NCI-H1694 (cell line): ENCODE measurements at regions not wholly inside any gene's neighbourhood (a gene's known extent, or its start where the extent isn't known, plus 50 kb on each side); places are given as distances from the start of the nearest gene placed in this dataset.
"Not testable (repeated sequence)": the region's sequence is repeated elsewhere in the genome, so short reads cannot be mapped to it uniquely, and the experiment has no call there.

ENCODE experiments used
- DNase-seq: peaks from one replicate; lab custom pipeline; 2025; lab: John Stamatoyannopoulos, UW

DNA sequence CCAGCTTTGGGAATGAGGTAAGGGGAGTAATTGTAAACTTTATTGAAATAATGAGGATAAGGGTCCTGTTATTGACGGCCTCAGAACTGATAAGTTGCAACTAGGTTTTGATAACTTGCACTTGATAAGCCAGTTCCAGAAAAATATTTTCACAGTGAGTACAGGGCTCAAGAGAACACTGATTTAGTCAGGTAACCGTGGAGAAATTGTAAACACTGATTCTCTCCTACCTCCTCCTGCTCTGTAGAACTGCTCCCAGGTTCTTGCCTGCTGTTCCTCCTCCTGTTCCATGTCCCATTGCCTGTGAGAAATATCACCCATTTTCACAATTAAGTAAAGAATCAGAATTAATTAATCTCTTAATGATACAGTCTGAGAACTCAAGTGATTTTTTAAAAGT is 55.0 kb upstream of the CXXC4 start:
- DNase-seq: no peak

DNA sequence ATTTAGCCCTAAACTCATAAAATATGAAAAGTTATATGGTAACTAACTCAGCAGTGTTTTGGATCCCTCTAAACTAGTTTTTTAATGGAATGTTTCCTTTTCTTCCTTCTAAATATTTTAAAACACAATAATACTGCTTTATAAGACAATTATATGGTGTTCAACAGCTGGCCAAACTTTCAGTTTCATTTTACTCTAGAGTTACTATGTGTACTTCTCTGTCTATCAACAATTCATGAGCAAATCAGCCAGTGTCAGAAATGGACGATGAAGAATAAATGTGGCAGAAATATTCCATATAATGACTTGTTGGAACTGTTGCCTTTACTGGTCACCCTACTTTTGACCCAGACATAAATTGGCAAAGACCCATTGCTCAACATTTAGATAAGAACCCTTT is 64.8 kb upstream of the CXXC4 start:
- no peak for DNase-seq

DNA sequence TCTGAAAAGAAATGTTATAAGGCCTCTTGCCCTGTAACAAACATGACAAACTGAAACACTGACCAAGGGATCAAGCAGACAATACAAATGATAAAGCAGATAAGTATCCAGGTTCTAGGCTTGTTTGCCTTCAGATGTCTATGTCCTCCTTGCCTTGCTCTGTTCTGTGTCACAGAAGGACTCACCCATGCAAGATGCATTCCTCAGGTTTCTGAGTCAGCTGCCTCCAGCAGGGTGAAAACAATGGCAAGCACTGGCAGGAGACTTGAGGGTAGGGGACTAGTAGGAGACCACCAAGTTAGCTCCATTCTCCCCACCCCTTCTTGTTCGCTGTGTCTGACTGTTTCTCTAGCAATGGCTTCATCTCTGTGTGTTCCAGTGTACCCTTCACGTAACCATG is 76.6 kb upstream of the CXXC4 start:
- DNase-seq: no peak

GRCh38 chr4:104574371-104574770 is 79.7 kb upstream of the CXXC4 start:
- DNase-seq: no peak

- no peak for DNase-seq
Measured at GRCh38 chr4:104575278-104575677, 80.6 kb upstream of the CXXC4 start.

DNA sequence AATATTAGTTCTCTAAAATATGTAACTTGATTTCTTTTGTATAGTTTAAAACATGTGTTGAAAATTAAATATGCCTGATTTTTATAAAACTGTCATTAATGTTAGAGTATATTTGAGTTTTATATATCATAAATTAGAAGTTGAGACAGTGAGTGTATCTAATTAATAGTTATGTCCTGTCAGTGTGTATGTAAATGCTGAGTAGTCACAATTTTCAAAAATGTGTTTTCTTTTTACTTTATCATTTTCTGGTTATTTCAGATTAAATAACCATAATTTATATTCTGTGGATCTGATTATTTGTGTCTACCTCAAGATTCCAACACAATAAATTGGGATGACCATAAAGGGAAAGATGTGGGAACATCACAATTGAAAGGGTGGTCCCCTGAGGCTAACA is 82.7 kb upstream of the CXXC4 start:
- no peak for DNase-seq

DNA sequence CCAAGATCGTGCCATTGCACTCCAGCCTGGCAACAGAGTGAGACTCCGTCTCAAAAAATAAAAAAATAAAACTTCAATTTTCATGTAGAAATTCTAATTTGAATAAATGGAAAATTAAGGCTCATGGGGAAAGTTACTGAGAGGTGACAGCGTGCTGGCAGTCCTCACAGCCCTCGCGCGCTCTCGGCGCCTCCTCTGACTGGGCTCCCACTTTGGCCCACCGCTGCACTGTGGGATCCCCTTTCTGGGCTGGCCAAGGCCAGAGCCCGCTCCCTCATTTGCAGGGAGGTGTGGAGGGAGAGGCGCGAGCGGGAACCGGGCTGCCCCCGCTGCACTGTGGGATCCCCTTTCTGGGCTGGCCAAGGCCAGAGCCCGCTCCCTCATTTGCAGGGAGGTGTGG is 86.8 kb upstream of the CXXC4 start:
- not testable (repeated sequence) for DNase-seq

GRCh38 chr4:104582056-104582455 is 87.4 kb upstream of the CXXC4 start:
- not testable (repeated sequence) for DNase-seq

GRCh38 chr4:104589264-104589868 is 94.7 kb upstream of the CXXC4 start:
- DNase-seq: no peak

GRCh38 chr4:104591510-104591911 is 96.8 kb upstream of the CXXC4 start:
- no peak for DNase-seq

- DNase-seq: no peak
Measured at GRCh38 chr4:104592183-104592582, 97.5 kb upstream of the CXXC4 start.

DNA sequence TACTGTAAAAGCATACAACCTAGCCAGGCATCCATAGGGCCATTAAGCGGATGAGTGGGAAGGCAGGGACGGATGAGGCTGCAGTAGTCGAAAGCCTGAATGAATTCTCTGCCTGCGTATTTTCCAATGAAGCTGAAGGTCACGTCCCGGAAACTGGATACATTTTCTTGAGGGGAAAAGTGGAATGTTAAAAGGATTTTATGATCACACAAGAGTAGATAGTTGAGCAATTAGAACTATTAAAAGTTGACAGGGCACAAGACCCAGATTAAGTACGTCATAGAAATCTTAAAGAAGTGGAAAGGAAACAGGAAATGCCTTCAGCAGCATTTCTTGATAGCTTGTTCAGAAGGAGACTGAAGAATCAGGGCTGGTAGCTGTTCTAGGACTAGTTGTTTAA is 98.3 kb upstream of the CXXC4 start:
- DNase-seq: no peak

DNA sequence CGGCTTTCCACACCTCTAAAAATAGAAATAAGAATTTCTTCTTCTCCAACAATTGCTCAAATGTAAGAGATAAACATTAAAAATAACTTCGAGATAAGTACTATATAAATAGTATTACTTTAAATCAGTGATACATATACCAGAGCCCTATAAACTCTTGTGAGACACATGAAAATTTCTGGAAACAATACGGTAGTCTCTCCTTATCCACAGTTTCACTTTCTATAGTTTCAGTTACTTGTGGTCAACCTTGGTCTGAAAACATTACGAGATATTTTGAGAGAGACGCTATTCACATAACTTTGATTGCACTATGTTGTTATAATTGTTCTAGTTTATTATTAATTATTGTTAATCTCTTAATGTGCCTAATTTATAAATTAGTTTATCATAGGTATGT is 101.5 kb upstream of the CXXC4 start:
- no peak for DNase-seq

DNA sequence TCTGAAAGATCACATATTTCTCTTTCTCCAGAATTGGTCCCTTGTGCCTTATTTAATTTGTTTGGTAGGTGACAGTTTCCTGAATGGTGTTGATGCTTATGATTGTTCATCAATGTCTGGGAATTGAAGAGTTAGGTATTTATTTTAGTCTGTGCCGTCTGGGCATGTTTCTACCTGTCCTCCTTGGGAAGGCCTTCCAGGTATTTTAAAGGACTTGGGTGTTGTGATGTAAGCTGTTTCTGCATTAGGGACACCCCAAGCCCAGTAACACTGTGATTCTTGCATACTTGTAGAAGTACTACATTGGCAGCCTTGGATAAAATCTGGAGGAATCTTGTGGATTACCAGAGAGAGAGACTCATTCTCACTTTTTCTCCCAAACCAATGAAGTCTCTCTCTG is 120.8 kb upstream of the CXXC4 start:
- no peak for DNase-seq

DNA sequence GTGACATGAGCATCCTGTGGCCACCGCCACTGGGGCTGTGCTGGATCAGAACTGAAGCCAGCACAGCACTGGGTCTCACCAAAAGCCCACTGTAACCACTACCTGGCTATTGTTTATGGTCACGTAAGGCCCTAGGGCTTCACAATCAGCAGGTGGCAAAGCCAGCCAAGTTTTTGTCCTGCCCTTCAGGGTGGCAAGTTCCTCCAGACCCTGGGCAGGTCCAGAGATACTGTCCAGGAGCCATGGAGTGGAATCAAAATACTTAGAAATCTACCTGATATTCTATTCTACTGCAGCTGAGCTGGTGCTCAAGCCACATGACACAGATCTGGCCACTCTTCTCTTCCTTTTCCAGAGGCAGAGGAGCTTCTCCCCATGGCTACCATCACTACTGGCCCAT is 121.2 kb upstream of the CXXC4 start:
- no peak for DNase-seq

- DNase-seq: no peak
Measured at GRCh38 chr4:104616401-104616820, 121.7 kb upstream of the CXXC4 start.

GRCh38 chr4:104625706-104626105 is 131.0 kb upstream of the CXXC4 start:
- DNase-seq: no peak

GRCh38 chr4:104629601-104630000 is 134.9 kb upstream of the CXXC4 start:
- DNase-seq: no peak

GRCh38 chr4:104630272-104630671 is 135.6 kb upstream of the CXXC4 start:
- DNase-seq: no peak

DNA sequence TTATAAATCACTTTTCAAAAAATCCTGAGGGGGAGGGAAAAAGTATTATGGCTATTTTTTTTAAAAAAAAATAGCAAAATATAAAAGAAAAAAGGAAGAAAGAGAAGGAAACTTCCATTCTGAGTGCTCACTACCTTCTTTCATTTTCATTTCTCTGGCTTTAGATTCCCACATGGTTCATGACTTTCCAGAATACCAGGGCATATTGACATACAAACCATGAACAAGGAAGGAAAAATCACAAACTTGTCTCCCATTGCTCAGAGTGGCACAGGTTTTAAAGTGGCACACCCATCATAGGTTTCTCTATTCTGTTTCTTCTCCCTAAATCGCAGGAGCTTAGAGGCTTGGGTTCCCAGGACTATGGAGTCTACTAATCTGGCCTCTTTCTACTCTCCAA is 136.3 kb upstream of the CXXC4 start:
- DNase-seq: no peak

GRCh38 chr4:104641418-104641817 is 146.7 kb upstream of the CXXC4 start:
- DNase-seq: no peak

GRCh38 chr4:104642521-104642920 is 147.8 kb upstream of the CXXC4 start:
- no peak for DNase-seq

GRCh38 chr4:104643805-104644204 is 149.1 kb upstream of the CXXC4 start:
- no peak for DNase-seq

DNA sequence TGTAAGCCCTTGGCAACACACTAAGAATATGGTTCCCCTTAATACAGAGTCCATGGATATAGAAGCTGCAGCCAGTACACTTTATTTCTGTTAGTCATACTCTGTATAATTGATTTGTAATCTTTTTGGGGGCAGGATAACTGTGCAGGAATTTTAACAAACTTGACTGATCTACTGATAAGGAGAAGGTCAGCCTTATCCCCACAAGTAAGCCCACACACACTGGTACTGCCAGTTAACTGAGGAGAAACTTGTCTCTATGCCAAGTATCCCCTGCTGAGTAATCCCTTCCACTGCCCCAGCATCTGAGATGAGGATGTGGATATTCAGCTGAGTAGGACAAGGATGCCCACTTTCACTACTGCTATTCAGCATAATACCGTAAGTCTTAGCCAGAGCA is 154.9 kb upstream of the CXXC4 start:
- DNase-seq: no peak

DNA sequence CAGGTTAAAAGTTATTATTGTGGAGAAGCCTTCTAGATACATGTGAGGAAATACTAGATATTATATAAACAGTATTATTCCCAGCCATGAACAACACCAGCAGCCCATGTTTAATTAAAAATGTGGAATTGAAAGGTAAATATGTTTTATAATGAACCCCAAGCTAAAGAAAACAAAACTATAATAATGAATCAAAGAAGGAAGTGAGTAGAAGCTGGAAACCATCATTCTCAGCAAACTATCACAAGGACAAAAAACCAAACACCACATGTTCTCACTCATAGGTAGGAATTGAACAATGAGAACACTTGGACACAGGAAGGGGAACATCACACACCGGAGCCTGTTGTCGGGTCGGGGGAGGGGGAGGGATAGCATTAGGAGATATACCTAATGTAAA is 167.6 kb upstream of the CXXC4 start:
- not testable (repeated sequence) for DNase-seq
